GM23338 (cell line): ENCODE measurements at regions not wholly inside any gene's neighbourhood (a gene's known extent, or its start where the extent isn't known, plus 50 kb on each side); places are given as distances from the start of the nearest gene placed in this dataset.

Experiments
- ATAC-seq: fragments of 200-7000 bp; cut with Tn5 transposase; 3 replicates; pipeline ENCODE4 v1.9.1; 2020
- DNase-seq: peaks from one replicate; pipeline ENCODE4 v3.0.0-alpha.2; 2015; ENCODE audit warnings: low spot score
- H2AFZ ChIP-seq: fragments of 200-600 bp; sonication (generic); 2 replicates; pipeline ENCODE4 v1.8.0; 2016; ENCODE audit warnings: antibody characterized with exemption, mild to moderate bottlenecking, moderate library complexity
- H3F3A ChIP-seq: fragments of 200-600 bp; sonication (generic); replicated peaks from 2 replicates; pipeline ENCODE4 v1.8.0; 2017; ENCODE audit warnings: antibody characterized with exemption, mixed run types, low read depth
- H3K27ac ChIP-seq: fragments of 200-600 bp; sonication (generic); 2 replicates; pipeline ENCODE4 v1.6.1; 2016; ENCODE audit warnings: low read depth
- H3K27me3 ChIP-seq: fragments of 200-600 bp; sonication (generic); 2 replicates; pipeline ENCODE4 v1.8.0; 2016; ENCODE audit warnings: mild to moderate bottlenecking, mixed run types, moderate library complexity; ENCODE audit not compliant: insufficient read depth
- H3K36me3 ChIP-seq: fragments of 200-600 bp; sonication (generic); 2 replicates; pipeline ENCODE4 v1.8.0; 2016; ENCODE audit warnings: mild to moderate bottlenecking; ENCODE audit not compliant: insufficient read depth
- H3K4me1 ChIP-seq: fragments of 200-600 bp; sonication (generic); 2 replicates; pipeline ENCODE4 v1.8.0; 2016; ENCODE audit warnings: mild to moderate bottlenecking, moderate library complexity; ENCODE audit not compliant: insufficient read depth
- H3K4me2 ChIP-seq: fragments of 200-600 bp; sonication (generic); 2 replicates; pipeline ENCODE4 v1.7.1; 2017; ENCODE audit warnings: mixed run types
- H3K4me3 ChIP-seq: fragments of 200-600 bp; sonication (generic); 2 replicates; pipeline ENCODE4 v1.6.1; 2016; ENCODE audit warnings: mixed run types
- H3K79me2 ChIP-seq: fragments of 200-600 bp; sonication (generic); replicated peaks from 2 replicates; pipeline ENCODE4 v1.8.0; 2017; ENCODE audit warnings: mild to moderate bottlenecking; ENCODE audit not compliant: insufficient read depth
- H3K9me2 ChIP-seq: fragments of 200-600 bp; sonication (generic); 2 replicates; pipeline ENCODE4 v1.8.0; 2017; ENCODE audit not compliant: insufficient read depth
- H4K20me1 ChIP-seq: fragments of 200-600 bp; sonication (generic); replicated peaks from 2 replicates; pipeline ENCODE4 v1.8.0; 2017; ENCODE audit warnings: mild to moderate bottlenecking; ENCODE audit not compliant: insufficient read depth
- H3K27ac Mint-ChIP-seq: 2 replicates; pipeline ENCODE4 v1.8.0; 2020; ENCODE audit warnings: inconsistent platforms, mild to moderate bottlenecking, moderate library complexity, mixed read lengths
- H3K27me3 Mint-ChIP-seq: 3 replicates; pipeline ENCODE4 v1.8.0; 2022; ENCODE audit warnings: low read depth, mild to moderate bottlenecking, moderate library complexity, mixed read lengths, inconsistent platforms; ENCODE audit not compliant: insufficient read depth, poor library complexity
- H3K36me3 Mint-ChIP-seq: 3 replicates; pipeline ENCODE4 v1.8.0; 2021; ENCODE audit warnings: low read depth, mild to moderate bottlenecking, inconsistent platforms, moderate library complexity, mixed read lengths
- H3K4me1 Mint-ChIP-seq: 3 replicates; pipeline ENCODE4 v1.8.0; 2020; ENCODE audit warnings: mild to moderate bottlenecking, inconsistent platforms, mixed read lengths
- H3K4me3 Mint-ChIP-seq: 3 replicates; pipeline ENCODE4 v1.8.0; 2021; ENCODE audit warnings: moderate library complexity, mild to moderate bottlenecking, inconsistent platforms, mixed read lengths
- H3K9me3 Mint-ChIP-seq: 3 replicates; pipeline ENCODE4 v1.8.0; 2020; ENCODE audit warnings: moderate library complexity, mild to moderate bottlenecking, inconsistent platforms, mixed read lengths
- CREB1 ChIP-seq: fragments of 250-450 bp; sonication (Bioruptor Pico); IDR thresholded peaks from 2 replicates; pipeline ENCODE4 v1.5.0; 2020; ENCODE audit warnings: low read depth, mild to moderate bottlenecking, moderate library complexity
- CTCF ChIP-seq, 2 experiments: fragments of 200-600 bp in 1 of 2; sonication (generic) in 1 of 2; conservative IDR thresholded peaks; 2 replicates each; pipeline versions ENCODE4 v1.5.1 to v1.6.1; 2016 to 2017; ENCODE audit warnings: antibody characterized with exemption in 2 of 2, low read depth in 2 of 2, mild to moderate bottlenecking in 2 of 2, moderate library complexity in 1 of 2
- ETS1 ChIP-seq: IDR thresholded peaks from 2 replicates; pipeline ENCODE4 v1.6.1; 2016; ENCODE audit warnings: antibody characterized with exemption
- EZH2 ChIP-seq: fragments of 200-600 bp; sonication (generic); IDR thresholded peaks from one replicate; pipeline ENCODE4 v1.8.0; 2017; ENCODE audit warnings: antibody characterized with exemption, mild to moderate bottlenecking, low read depth; ENCODE audit not compliant: unreplicated experiment
- EZH2phosphoT487 ChIP-seq: fragments of 200-600 bp; sonication (generic); IDR thresholded peaks from one replicate; pipeline ENCODE4 v1.8.1; 2018; ENCODE audit warnings: antibody characterized with exemption; ENCODE audit not compliant: unreplicated experiment
- JUNB ChIP-seq: IDR thresholded peaks from one replicate; pipeline ENCODE4 v1.6.1; 2016; ENCODE audit warnings: antibody characterized with exemption; ENCODE audit not compliant: unreplicated experiment
- NANOG ChIP-seq: IDR thresholded peaks from 2 replicates; pipeline ENCODE4 v1.6.1; 2016; ENCODE audit warnings: antibody characterized with exemption, borderline replicate concordance
- POLR2AphosphoS5 ChIP-seq: IDR thresholded peaks from 2 replicates; pipeline ENCODE4 v1.6.1; 2016; ENCODE audit warnings: antibody characterized with exemption, low read depth
- STAT1 ChIP-seq: IDR thresholded peaks from one replicate; pipeline ENCODE4 v1.6.1; 2016; ENCODE audit warnings: antibody characterized with exemption; ENCODE audit not compliant: unreplicated experiment
- ZNF114 ChIP-seq: fragments of 250-450 bp; sonication (Bioruptor Pico); IDR thresholded peaks from 2 replicates; pipeline ENCODE4 v1.5.0; 2020; ENCODE audit warnings: mild to moderate bottlenecking, moderate library complexity
- ZNF331 ChIP-seq: fragments of 250-450 bp; sonication (Bioruptor Pico); IDR thresholded peaks from 2 replicates; pipeline ENCODE4 v1.5.0; 2020; ENCODE audit warnings: low read depth, mild to moderate bottlenecking, moderate library complexity
- ZNF462 ChIP-seq: fragments of 250-450 bp; sonication (Bioruptor Pico); IDR thresholded peaks from 2 replicates; pipeline ENCODE4 v1.5.0; 2020; ENCODE audit warnings: mild to moderate bottlenecking, moderate library complexity

GRCh38 chrX:10923466-10923865 is 187.7 kb upstream of the HCCS start (continued):
- no peak for TF ChIP-seq ZNF114 (CRISPR knock-in tag)
- TF ChIP-seq EZH2 = no peak
- TF ChIP-seq STAT1 = no peak
- no peak for TF ChIP-seq POLR2AphosphoS5
- no peak for TF ChIP-seq ETS1
- TF ChIP-seq NANOG = no peak
- no peak for TF ChIP-seq CREB1 (CRISPR knock-in tag)
- no peak for TF ChIP-seq ZNF331 (CRISPR knock-in tag)

GRCh38 chrX:10926404-10926803 is 184.7 kb upstream of the HCCS start:
- Histone ChIP-seq H3K9me2 (no peaks in the 10 kb centered on the region), H3K4me2 (no peak overlapping the region), H3F3A (no peaks in the 10 kb centered on the region), H3K4me1 (no peaks in the 10 kb centered on the region), H3K27ac (no peak overlapping the region), H3K4me3 (no peak overlapping the region), H3K27me3 (no peaks in the 10 kb centered on the region), H4K20me1 (no peaks in the 10 kb centered on the region), H3K36me3 (no peaks in the 10 kb centered on the region), H2AFZ (no peak overlapping the region), H3K79me2 (no peaks in the 10 kb centered on the region)
- Mint-ChIP-seq H3K27me3 (peaks cover 2% of the 10 kb centered on the region), H3K27ac (no peak overlapping the region), H3K9me3 (peaks cover 5% of the 10 kb centered on the region; the same call in 1 of the 3 replicates), H3K4me3 (no peak overlapping the region), H3K4me1 (no peaks in the 10 kb centered on the region), H3K36me3 (no peaks in the 10 kb centered on the region; the same call in 2 of the 3 replicates)
- ATAC-seq (no peak), DNase-seq (no peak)
- TF ChIP-seq CTCF (conservative IDR thresholded peaks at IDR 0.05; ENCODE audit: low read depth in 2 of 2) = no peak

- H3K9me3 Mint-ChIP-seq = peaks cover 5% of the 10 kb centered on the region; the same call in 1 of the 3 replicates
- H3K27me3 ChIP-seq = no peaks in the 10 kb centered on the region
- DNase-seq = no peak
- TF ChIP-seq ZNF331 (CRISPR knock-in tag) (no peak), JUNB (no peak), ZNF114 (CRISPR knock-in tag) (no peak), EZH2phosphoT487 (no peak), ZNF462 (CRISPR knock-in tag) (no peak), STAT1 (no peak)
Measured at GRCh38 chrX:10926891-10927290, 184.2 kb upstream of the HCCS start.

More at GRCh38 chrX:10926891-10927290, 184.2 kb upstream of the HCCS start:
- no peak overlapping the region for H2AFZ ChIP-seq
- H3K27me3 Mint-ChIP-seq = peaks cover 2% of the 10 kb centered on the region
- no peaks in the 10 kb centered on the region for H3K4me1 ChIP-seq
- H3K4me2 ChIP-seq = no peak overlapping the region
- H3K27ac Mint-ChIP-seq = no peak overlapping the region
- no peaks in the 10 kb centered on the region; the same call in 2 of the 3 replicates for H3K36me3 Mint-ChIP-seq
- no peaks in the 10 kb centered on the region for H3K79me2 ChIP-seq
- no peak overlapping the region for H3K4me3 ChIP-seq
- no peak for ATAC-seq
- no peaks in the 10 kb centered on the region for H3K36me3 ChIP-seq
- no peaks in the 10 kb centered on the region for H4K20me1 ChIP-seq
- no peaks in the 10 kb centered on the region for H3K9me2 ChIP-seq
- no peaks in the 10 kb centered on the region for H3F3A ChIP-seq
- no peak overlapping the region for H3K27ac ChIP-seq
- no peaks in the 10 kb centered on the region for H3K4me1 Mint-ChIP-seq
- H3K4me3 Mint-ChIP-seq = no peak overlapping the region
